OCI-LY1 (cell line): ENCODE measurements at regions not wholly inside any gene's neighbourhood (a gene's known extent, or its start where the extent isn't known, plus 50 kb on each side); places are given as distances from the start of the nearest gene placed in this dataset.

Source experiments
- H2AFZ ChIP-seq: fragments of 200-600 bp; sonication (generic), shearing (Covaris generic); 2 replicates; pipeline ENCODE4 v1.6.0; 2014; ENCODE audit warnings: antibody characterized with exemption, mild to moderate bottlenecking, low read length
- H3F3A ChIP-seq: fragments of 200-600 bp; sonication (generic), shearing (Covaris generic); 2 replicates; pipeline ENCODE4 v1.6.0; 2014; ENCODE audit warnings: mild to moderate bottlenecking, antibody characterized with exemption, low read length, moderate library complexity; ENCODE audit not compliant: insufficient read depth
- H3K27ac ChIP-seq: fragments of 200-600 bp; sonication (generic); 2 replicates; pipeline ENCODE4 v1.5.1; 2014; ENCODE audit warnings: low read length, mixed run types, mild to moderate bottlenecking, low read depth; ENCODE audit not compliant: poor library complexity, severe bottlenecking
- H3K27me3 ChIP-seq: fragments of 200-600 bp; sonication (generic); 2 replicates; pipeline ENCODE4 v1.6.0; 2014; ENCODE audit warnings: antibody characterized with exemption, mild to moderate bottlenecking, low read length, moderate library complexity; ENCODE audit not compliant: insufficient read depth
- H3K36me3 ChIP-seq: fragments of 200-600 bp; sonication (generic); 2 replicates; pipeline ENCODE4 v1.6.1; 2014; ENCODE audit warnings: mild to moderate bottlenecking, antibody characterized with exemption, low read length, moderate library complexity, mixed read lengths; ENCODE audit not compliant: insufficient read depth
- H3K4me1 ChIP-seq: fragments of 200-600 bp; sonication (generic); 2 replicates; pipeline ENCODE4 v1.5.1; 2014; ENCODE audit warnings: mild to moderate bottlenecking, low read length, moderate library complexity; ENCODE audit not compliant: insufficient read depth, severe bottlenecking
- H3K4me2 ChIP-seq: fragments of 200-600 bp; sonication (generic), shearing (Covaris generic); 2 replicates; pipeline ENCODE4 v1.6.1; 2014; ENCODE audit warnings: low read length
- H3K4me3 ChIP-seq: fragments of 200-600 bp; sonication (generic); 2 replicates; pipeline ENCODE4 v1.5.1; 2014; ENCODE audit warnings: low read length, low read depth, mild to moderate bottlenecking, mixed read lengths; ENCODE audit not compliant: poor library complexity, severe bottlenecking
- H3K79me2 ChIP-seq: fragments of 200-600 bp; shearing (Covaris generic); 2 replicates; pipeline ENCODE4 v1.6.1; 2016; ENCODE audit warnings: mixed run types, low read length, mixed read lengths; ENCODE audit not compliant: insufficient read depth
- H3K9ac ChIP-seq: fragments of 200-600 bp; sonication (generic), shearing (Covaris generic); 2 replicates; pipeline ENCODE4 v1.6.1; 2014; ENCODE audit warnings: mild to moderate bottlenecking, low read length, mixed read lengths
- H3K9me2 ChIP-seq: fragments of 200-600 bp; sonication (generic), shearing (Covaris generic); 2 replicates; pipeline ENCODE4 v1.6.1; 2014; ENCODE audit warnings: low read depth, mild to moderate bottlenecking, low read length, mixed read lengths
- H3K9me3 ChIP-seq: fragments of 200-600 bp; shearing (Covaris generic); 2 replicates; pipeline ENCODE4 v1.6.1; 2014; ENCODE audit warnings: low read length, mixed read lengths
- H4K20me1 ChIP-seq: fragments of 200-600 bp; sonication (generic), shearing (Covaris generic); 2 replicates; pipeline ENCODE4 v1.6.0; 2016; ENCODE audit warnings: mild to moderate bottlenecking, low read length; ENCODE audit not compliant: insufficient read depth
- CTCF ChIP-seq: fragments of 200-600 bp; sonication (generic), shearing (Covaris generic); IDR thresholded peaks from 2 replicates; pipeline ENCODE4 v1.5.1; 2017; ENCODE audit warnings: mild to moderate bottlenecking, antibody characterized with exemption, low read length, moderate library complexity, mixed read lengths
- EZH2 ChIP-seq: fragments of 200-600 bp; sonication (generic), shearing (Covaris generic); IDR thresholded peaks from 2 replicates; pipeline ENCODE4 v1.8.0; 2017; ENCODE audit warnings: borderline replicate concordance, mixed run types, mild to moderate bottlenecking, antibody characterized with exemption, low read length, moderate library complexity, mixed read lengths

GRCh38 chr6:98131290-98131990 is 702.9 kb upstream of the POU3F2 start:
- Histone ChIP-seq H3K9ac (no peak overlapping the region), H3K4me2 (no peak overlapping the region), H3K36me3 (no peaks in the 10 kb centered on the region), H4K20me1 (no peaks in the 10 kb centered on the region), H3K9me3 (no peaks in the 10 kb centered on the region), H2AFZ (no peak overlapping the region), H3K4me1 (no peaks in the 10 kb centered on the region), H3K79me2 (no peaks in the 10 kb centered on the region), H3K27me3 (no peaks in the 10 kb centered on the region), H3F3A (no peaks in the 10 kb centered on the region), H3K9me2 (no peaks in the 10 kb centered on the region), H3K27ac (no peak overlapping the region), H3K4me3 (no peak overlapping the region)
- TF ChIP-seq CTCF (no peak), EZH2 (no peak)

- Histone ChIP-seq H3K27me3 (no peaks in the 10 kb centered on the region), H3K27ac (no peak overlapping the region), H3K4me1 (no peaks in the 10 kb centered on the region), H3K36me3 (no peaks in the 10 kb centered on the region), H2AFZ (no peak overlapping the region), H3K4me2 (no peak overlapping the region), H3F3A (no peaks in the 10 kb centered on the region), H3K79me2 (no peaks in the 10 kb centered on the region), H3K9me2 (no peaks in the 10 kb centered on the region), H3K9ac (no peak overlapping the region), H3K4me3 (no peak overlapping the region), H3K9me3 (no peaks in the 10 kb centered on the region), H4K20me1 (no peaks in the 10 kb centered on the region)
- TF ChIP-seq CTCF, result no peak
- TF ChIP-seq EZH2, result no peak
Observed at GRCh38 chr6:98136333-98136732, 698.0 kb upstream of the POU3F2 start.

DNA sequence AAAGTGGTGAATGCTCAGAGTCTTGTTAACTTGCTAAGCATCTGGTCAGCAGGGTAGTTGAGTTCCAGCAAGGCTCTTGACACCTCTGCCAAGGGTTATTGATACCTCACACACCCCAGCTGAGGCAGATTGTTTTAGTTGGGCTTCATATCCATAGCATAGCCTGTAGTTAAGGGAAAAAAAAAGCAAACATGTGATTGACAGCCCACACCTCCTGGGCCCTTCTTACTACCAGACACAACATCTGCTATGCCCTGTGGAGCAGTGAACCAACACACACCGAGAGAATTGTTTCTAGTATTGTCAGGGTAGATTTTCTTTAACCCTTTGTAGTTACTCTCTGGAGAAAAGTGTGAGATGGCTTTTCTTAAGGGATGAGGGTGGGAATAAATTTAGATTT is 697.0 kb upstream of the POU3F2 start:
- Histone ChIP-seq H3K9ac (no peak overlapping the region), H3K4me2 (no peak overlapping the region), H3K9me2 (no peaks in the 10 kb centered on the region), H3K36me3 (no peaks in the 10 kb centered on the region), H3K4me1 (no peaks in the 10 kb centered on the region), H3K27ac (no peak overlapping the region), H3K79me2 (no peaks in the 10 kb centered on the region), H3F3A (no peaks in the 10 kb centered on the region), H3K9me3 (no peaks in the 10 kb centered on the region), H3K4me3 (no peak overlapping the region), H2AFZ (no peak overlapping the region), H4K20me1 (no peaks in the 10 kb centered on the region), H3K27me3 (no peaks in the 10 kb centered on the region)
- TF ChIP-seq EZH2 (no peak), CTCF (no peak)
